EL (cell line): ENCODE measurements at regions not wholly inside any gene's neighbourhood (a gene's known extent, or its start where the extent isn't known, plus 50 kb on each side); places are given as distances from the start of the nearest gene placed in this dataset.
"Not testable (repeated sequence)": the region's sequence is repeated elsewhere in the genome, so short reads cannot be mapped to it uniquely, and the experiment has no call there.

ENCODE experiments used
- DNase-seq: peaks from one replicate; pipeline ENCODE4 v3.0.0-alpha.2; 2016

- no peak for DNase-seq
Measured at GRCh38 chr16:26911436-26911835, 155.3 kb upstream of the C16orf82 start.

- DNase-seq = no peak
Measured at GRCh38 chr16:26913851-26914250, 152.9 kb upstream of the C16orf82 start.

DNA sequence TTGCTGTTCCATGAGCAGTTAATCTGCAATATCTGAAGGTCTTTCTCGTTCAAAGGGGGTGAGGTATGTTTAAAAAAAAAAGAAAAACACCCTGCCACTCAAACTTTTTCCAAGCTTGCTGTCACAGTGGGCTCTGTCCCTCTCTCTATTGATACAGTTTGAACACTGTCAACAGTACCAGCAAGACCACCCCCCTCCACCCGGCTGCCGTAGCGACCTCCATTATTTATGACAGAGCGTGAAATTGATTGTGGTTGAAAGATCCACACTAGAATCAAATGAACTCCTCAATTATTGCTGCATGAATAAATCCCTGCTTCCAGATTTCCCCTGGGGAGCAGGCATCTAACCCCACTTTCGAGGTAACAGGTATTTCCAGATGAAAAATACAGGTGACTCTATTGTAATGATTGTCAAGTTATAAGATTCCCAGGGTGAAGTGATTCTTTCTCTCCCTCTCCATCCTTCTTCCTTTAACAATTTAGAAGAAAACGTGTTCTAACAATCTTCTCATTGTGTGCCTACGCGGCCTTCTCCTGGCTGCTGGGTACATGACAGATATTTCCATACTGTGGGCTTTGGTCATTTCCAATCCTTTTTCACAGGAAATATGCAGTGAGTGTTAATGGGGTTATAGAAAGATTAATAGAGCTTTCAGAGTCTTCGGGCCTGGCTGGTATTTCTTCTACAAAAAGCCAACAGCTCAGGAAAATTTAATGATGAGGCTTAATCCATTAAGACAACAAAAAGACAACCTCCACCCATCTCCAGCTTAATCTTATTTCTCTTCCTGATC, 135.7 kb upstream of the C16orf82 start:
- DNase-seq = no peak

DNA sequence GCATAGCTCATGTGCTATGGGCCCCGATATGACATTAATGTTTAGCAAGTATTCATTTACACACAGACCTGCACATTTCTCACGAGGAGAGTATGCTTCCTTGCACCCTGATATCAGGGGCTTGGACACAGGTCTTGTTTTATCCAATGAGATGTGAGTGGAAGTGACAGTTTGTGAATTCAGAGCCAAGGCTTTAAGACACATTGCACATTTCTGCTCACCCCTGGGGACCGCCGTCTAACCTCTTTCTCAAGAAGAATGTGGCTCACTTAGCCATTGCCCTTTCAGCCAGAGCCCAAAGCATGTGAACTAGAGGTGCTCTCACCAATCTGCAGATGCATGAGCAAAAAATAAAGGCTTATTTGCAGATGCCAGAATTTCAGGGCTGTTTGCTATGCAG, 116.1 kb upstream of the C16orf82 start:
- DNase-seq = no peak

DNA sequence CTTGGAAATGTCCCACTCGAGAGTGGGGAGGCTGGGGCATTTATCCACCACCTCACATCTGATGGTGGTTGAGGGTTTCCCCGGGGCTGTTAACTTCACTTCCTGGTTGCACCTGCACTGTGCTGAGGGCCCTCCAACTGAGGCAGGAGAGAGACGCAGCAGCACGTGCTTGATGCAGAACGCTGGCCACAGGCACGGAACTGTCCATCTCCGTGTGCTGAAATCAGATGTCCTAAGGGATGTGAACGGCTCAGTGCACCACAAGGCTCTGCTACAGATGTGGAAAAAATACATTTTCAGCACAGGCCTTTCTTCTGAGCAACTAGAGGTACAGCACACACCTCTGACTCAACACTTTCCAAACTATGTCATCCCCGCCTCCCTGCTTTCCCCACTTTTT, 114.8 kb upstream of the C16orf82 start:
- DNase-seq = no peak

DNA sequence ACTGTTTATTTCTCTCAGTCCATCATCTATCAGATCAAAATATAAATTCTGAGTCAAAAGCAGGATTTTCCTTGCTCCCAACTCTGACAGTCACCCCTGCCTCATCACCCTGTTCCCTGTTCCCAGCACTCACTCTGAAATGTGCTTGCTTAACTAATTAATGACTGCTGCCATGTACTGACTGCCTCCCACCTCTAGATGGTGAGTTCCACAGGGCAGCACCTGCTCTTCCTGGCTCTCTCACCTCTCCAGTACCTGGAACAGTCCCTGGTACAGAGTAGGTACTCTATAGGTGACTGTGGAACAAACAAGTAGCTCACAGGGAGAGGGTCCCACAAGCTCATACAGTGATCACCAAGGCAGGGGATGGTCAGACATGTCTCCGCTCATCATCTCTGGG, 114.3 kb upstream of the C16orf82 start:
- DNase-seq = no peak

DNA sequence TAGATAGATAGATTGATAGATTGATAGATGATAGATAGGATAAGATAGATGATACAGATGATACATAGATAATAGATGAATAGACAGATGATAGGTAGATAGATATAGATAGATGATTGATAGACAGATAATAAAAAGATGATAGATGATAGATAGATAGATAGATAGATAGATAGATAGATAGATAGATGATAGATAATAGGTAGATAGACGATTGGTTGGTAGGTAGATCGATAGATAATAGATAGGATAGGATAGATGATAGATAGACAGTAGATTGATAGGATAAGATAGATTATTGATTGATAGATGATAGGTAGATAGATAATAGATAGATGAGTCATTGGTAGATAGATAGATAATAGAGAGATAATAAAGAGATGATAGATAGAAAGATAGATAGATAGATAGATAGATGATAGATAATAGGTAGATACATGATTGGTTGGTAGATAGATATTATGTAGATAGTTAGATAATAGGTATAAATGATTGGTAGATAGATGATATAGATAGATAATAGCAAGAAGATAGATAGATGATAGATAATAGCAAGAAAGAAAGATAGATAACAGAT, 109.4 kb upstream of the C16orf82 start:
- no peak for DNase-seq

DNA sequence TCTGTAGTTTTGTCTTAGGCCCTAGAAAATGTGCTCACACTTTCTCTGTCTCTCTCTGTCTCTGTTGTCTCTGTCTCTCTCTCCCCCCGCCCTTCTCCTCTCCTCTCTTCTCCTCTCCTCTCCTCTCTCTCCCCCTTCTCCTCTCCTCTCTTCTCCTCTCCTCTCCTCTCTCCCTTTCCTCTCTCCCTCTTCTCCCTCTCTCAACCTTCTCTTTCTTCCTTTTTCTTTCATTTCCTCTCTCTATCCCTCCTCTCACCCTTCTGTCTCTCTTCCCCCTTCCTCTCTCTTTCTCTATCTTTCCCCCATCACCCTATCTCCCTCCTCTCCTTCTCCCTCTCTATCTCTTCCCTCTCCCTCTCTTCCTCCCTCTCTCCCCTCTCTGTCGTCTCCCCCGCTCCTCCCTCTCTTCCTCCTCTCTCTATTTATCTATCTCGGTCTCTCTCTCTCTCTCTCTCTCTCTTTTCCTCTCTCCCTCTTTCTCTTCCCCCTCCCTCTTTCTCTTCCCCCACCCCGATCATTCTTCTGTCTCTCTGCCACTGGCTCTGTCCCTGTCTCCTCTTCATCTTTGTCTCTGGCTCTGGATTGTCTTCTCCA, 107.2 kb upstream of the C16orf82 start:
- DNase-seq = no peak

DNA sequence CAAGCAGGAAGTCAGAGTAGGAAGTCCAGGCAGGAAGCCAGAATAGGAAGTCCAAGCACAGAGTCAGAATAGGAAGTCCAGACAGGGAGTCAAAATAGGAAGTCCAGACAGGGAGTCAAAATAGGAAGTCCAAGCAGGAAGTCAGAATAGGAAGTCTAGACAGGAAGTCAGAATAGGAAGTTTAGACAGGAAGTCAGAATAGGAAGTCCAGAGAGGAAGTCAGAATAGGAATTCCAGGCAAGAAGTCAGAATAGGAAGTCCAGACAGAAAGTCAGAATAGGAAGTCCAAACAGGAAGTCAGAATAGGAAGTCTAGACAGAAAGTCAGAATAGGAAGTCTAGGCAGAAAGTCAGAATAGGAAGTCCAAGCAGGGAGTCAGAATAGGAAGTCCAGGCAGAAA, 105.3 kb upstream of the C16orf82 start:
- DNase-seq = no peak

DNA sequence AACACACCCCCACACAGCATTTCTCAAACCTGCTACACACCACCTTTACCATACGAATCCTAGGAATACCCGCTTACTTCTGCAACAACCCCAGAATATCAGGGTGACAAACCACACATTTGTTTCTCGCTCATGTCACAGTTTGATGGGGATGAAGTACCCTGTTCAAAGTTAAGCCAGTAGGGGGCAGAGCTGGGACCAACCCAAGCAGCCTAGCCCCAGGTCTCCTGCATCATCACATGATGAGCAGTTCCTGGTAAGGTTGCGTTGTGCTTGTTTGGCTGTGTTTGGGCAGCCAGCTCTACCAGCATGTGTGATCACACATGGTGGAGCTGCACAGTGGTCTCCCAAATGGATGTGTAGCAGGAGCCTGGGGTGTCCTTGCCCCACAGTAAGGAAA, 103.6 kb upstream of the C16orf82 start:
- peak; percentile 15 for DNase-seq

DNA sequence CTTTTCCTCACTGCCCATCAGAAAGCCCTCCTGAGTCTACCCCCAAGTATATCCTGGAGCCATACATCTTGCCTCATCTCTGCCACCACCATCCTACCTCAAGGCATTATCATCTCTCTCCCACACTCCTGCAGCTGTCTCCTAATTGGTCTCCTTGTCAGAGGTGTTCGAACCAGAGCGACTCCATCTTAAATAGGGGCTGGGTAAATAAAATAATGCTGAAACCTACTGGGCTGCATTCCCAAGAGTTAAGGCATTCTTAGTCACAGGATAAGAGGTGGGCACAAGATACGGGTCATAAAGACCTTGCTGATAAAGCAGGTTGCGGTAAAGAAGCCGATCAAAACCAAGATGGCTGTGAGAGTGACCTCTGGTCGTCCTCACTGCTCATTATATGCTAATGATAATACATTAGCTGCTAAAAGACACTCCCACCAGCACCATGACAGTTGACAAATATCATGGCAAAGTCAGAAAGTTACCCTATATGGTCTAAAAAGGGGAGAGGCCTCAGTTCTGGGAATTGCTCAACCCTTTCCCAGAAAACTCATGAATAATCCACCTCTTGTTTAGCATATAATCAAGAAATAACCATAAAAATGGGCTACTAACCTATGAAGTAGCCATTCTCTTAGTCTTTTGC, 97.0 kb upstream of the C16orf82 start:
- no peak for DNase-seq

GRCh38 chr16:26970292-26970691, 96.4 kb upstream of the C16orf82 start:
- no peak for DNase-seq

DNA sequence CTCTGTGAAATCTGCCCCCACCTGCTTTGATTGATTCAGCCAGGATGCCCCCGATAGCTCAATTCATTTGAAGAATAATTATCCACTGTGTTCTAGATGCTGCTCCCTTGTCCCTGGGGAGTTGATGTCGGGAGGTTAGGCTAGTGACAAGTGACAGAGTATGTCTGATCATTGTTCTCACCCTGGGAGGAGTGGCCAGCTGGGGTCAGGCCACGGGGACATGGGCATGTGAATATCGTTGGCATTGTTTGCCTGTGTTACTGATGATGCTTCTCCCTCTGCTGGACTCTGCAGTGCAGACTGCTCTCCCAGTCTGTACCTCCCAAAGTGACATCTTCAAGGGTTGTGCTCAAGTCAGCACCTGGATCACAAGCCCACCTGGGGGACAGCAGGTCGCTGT, 89.9 kb upstream of the C16orf82 start:
- no peak for DNase-seq

GRCh38 chr16:26981266-26981938, 85.3 kb upstream of the C16orf82 start:
- DNase-seq = peak; percentile 66

DNA sequence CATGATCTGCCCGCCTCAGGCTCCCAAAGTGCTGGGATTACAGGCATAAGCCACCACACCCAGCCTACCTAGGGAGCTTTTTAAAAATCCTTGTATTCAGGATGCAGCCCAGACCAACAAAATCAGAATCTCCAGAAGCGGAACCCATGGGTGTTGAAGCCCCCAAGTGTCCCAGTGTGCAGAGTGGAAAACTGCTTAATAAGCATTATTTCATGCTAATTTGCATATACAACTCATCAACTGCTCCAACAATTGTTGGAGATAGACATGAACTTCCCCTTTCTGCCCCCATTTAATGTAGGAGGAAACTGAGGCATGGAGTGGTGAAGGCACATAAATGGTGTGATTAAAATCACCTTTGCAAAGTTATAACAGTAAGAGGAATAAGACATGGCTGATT, 84.3 kb upstream of the C16orf82 start:
- no peak for DNase-seq

GRCh38 chr16:26983426-26983825, 83.3 kb upstream of the C16orf82 start:
- peak; percentile 71 for DNase-seq

DNA sequence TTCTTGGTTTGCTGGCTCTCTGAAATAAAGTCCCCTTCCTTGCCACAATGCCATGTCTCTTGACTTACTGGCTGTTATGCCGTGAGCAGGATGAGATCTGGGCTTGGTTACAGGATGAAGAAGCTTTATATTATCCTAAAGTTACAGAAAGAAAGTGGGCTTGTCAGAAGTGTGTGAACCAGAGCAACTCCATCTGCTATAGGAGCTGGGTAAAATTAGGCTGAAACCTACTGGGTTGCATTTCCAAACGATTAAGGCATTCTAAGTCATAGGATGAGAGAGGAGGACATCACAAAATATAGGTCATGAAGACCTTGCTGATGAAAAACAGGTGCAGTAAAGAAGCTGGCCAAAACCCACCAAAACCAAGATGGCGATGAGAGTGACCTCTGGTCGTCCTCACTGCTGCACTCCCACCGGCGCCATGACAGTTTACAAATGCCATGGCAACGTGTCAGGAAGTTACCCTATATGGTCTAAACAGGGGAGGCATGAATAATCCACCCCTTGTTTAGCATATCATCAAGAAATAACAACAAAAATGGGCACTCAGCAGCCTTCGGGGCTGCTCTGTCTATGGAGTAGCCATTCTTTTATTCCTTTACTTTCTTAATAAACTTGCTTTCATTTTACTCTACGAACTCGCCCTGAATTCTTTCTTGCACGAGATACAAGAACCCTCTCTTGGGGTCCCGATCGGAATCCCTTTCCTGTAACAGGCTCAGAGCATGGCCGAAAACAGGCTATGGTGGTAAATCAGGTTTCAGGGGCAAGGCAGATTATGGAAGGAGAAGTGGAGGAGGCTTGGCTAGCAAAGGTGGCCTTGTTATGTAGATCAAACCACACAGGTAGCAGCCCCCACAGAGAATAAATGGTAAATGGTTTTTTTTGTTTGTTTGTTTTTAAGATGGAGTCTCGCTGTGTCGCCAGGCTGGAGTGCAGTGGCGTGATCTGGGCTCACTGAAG, 81.3 kb upstream of the C16orf82 start:
- no peak for DNase-seq

GRCh38 chr16:26987597-26988010, 79.1 kb upstream of the C16orf82 start:
- peak; percentile 91 for DNase-seq

GRCh38 chr16:26988186-26988585, 78.5 kb upstream of the C16orf82 start:
- DNase-seq = no peak

DNA sequence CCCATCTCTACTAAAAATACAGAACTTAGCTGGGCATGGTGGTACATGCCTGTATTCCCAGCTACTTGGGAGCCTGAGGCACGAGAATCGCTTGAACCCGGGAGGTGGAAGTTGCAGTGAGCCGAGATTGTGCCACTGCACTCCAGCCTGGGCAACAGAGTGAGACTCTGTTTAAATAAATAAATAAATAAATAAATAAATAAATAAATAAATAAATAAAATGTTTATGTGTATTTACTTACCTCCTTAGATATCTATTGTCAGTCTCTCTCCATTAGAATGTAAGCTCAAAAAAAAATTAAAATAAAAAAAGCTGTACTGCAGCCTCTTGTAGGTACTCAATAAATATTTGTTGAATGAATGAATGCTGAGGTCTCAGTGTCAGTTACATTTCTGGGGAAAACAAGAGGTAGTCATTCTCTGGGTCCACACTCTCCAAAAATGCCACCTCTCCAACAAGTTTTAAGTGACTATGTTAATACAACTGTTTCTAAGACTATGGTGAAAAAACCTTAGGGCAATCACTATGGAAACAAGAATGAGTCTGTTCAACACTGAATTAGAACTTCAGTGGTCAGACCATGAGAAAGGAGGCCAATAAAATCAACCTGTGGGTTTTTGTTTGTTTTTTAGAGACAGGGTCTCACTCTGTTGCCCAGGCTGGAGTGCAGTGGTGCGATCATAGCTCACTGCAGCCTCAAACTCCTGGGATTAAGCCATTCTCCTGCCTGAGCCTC, 76.2 kb upstream of the C16orf82 start:
- not testable (repeated sequence) for DNase-seq

- no peak for DNase-seq
Measured at GRCh38 chr16:26992666-26993349, 73.9 kb upstream of the C16orf82 start.
